K562 (cell line): ENCODE measurements at regions not wholly inside any gene's neighbourhood (a gene's known extent, or its start where the extent isn't known, plus 50 kb on each side); places are given as distances from the start of the nearest gene placed in this dataset.

ENCODE experiments used
- ATF7 ChIP-seq: fragments of 450-650 bp; IDR thresholded peaks from 2 replicates; pipeline ENCODE4 v1.7.1; 2014; ENCODE audit warnings: mild to moderate bottlenecking, moderate library complexity
- CEBPG ChIP-seq, 3 experiments: fragments of 200-800 bp in 1 of 3; sonication (Bioruptor generic) in 1 of 3; sonication (generic) in 1 of 3; formaldehyde crosslinking in 1 of 3; IDR thresholded peaks in 2 of 3; conservative IDR thresholded peaks in 1 of 3; 2 replicates each; pipeline versions ENCODE4 v1.6.1 to v1.8.0; 2016 to 2022; ENCODE audit warnings: missing compliant biosample characterization in 2 of 3, missing genetic modification characterization in 2 of 3, mild to moderate bottlenecking in 1 of 3, missing genetic modification reagents in 1 of 3
- CTCF ChIP-seq, 3 experiments: IDR thresholded peaks in 2 of 3; conservative IDR thresholded peaks in 1 of 3; 2 replicates each; pipeline ENCODE4 v1.5.1; 2011 to 2012; ENCODE audit warnings: low read length in 3 of 3, mild to moderate bottlenecking in 3 of 3, control low read depth in 2 of 3, improper control_type of control experiment in 1 of 3, inconsistent platforms in 1 of 3, low read depth in 1 of 3, mixed read lengths in 1 of 3, moderate library complexity in 1 of 3; ENCODE audit not compliant: insufficient read depth in 2 of 3
- FOSL1 ChIP-seq: fragments of 200-800 bp; sonication (Bioruptor generic); conservative IDR thresholded peaks from 2 replicates; pipeline ENCODE4 v1.6.1; 2016; ENCODE audit warnings: missing genetic modification characterization, missing compliant biosample characterization
- KLF16 ChIP-seq: IDR thresholded peaks from 2 replicates; pipeline ENCODE4 v1.6.1; 2016; ENCODE audit warnings: antibody characterized with exemption
- MAFF ChIP-seq: IDR thresholded peaks from 2 replicates; pipeline ENCODE4 v1.6.1; 2012; ENCODE audit warnings: low read length, improper control_type of control experiment
- MAFG ChIP-seq: fragments of 450-650 bp; conservative IDR thresholded peaks from 2 replicates; pipeline ENCODE4 v1.6.1; 2016; ENCODE audit warnings: missing genetic modification characterization, missing compliant biosample characterization
- NR2C2 ChIP-seq, 2 experiments: fragments of 200-800 bp in 1 of 2; sonication (Bioruptor generic) in 1 of 2; sonication (generic) in 1 of 2; formaldehyde crosslinking in 1 of 2; IDR thresholded peaks; 2 replicates each; pipeline versions ENCODE4 v1.6.1 to v1.8.0; 2016 to 2022; ENCODE audit warnings: mild to moderate bottlenecking in 1 of 2, missing compliant biosample characterization in 1 of 2, missing genetic modification characterization in 1 of 2, missing genetic modification reagents in 1 of 2
- PTTG1 ChIP-seq: fragments of 450-650 bp; IDR thresholded peaks from 2 replicates; pipeline ENCODE4 v1.6.1; 2016; ENCODE audit warnings: low read depth, mild to moderate bottlenecking, missing genetic modification characterization, missing compliant biosample characterization
- RAD21 ChIP-seq, 2 experiments: fragments of 250-450 bp in 1 of 2; fragments of 450-650 bp in 1 of 2; sonication (Bioruptor Pico) in 1 of 2; formaldehyde crosslinking in 1 of 2; IDR thresholded peaks in 1 of 2; conservative IDR thresholded peaks in 1 of 2; 2 replicates each; pipeline versions ENCODE4 v1.4.0 to v1.8.0; 2020 to 2022; ENCODE audit warnings: mild to moderate bottlenecking in 2 of 2, moderate library complexity in 1 of 2
- REST ChIP-seq, 2 experiments: fragments of 450-650 bp; formaldehyde crosslinking in 1 of 2; IDR thresholded peaks; 2 replicates each; pipeline versions ENCODE4 v1.4.0 to v1.6.1; 2014 to 2020; ENCODE audit warnings: mild to moderate bottlenecking in 2 of 2, borderline replicate concordance in 1 of 2, low read depth in 1 of 2
- SMAD4 ChIP-seq: fragments of 250-450 bp; sonication (Bioruptor Pico); conservative IDR thresholded peaks from 2 replicates; pipeline ENCODE4 v1.8.0; 2021; ENCODE audit warnings: inconsistent platforms, mild to moderate bottlenecking, moderate library complexity
- ZNF76 ChIP-seq: fragments of 250-450 bp; sonication (Bioruptor Pico); IDR thresholded peaks from 2 replicates; pipeline ENCODE4 v1.4.0; 2020; ENCODE audit warnings: mild to moderate bottlenecking, moderate library complexity, borderline replicate concordance

GRCh38 chr2:16608661-16609643 is 56.7 kb downstream of the CYRIA start (continued):
- TF ChIP-seq ATF7, result 0 out of 2 replicates have a peak, but pooled peaks have one; percentile 12
- TF ChIP-seq PTTG1 (tag), result no peak
- peak; percentile 91 to 94 (median 94) for TF ChIP-seq CTCF (IDR thresholded peaks at IDR 0.05 in 2 of 3, conservative IDR thresholded peaks at IDR 0.05 in 1 of 3; ENCODE audit: insufficient read depth in 2 of 3, low read depth in 1 of 3, low read length in 3 of 3)
- TF ChIP-seq FOSL1 (tag), result 0 out of 2 replicates have a peak, but pooled peaks have one; percentile 15
- no peak for TF ChIP-seq ZNF76 (CRISPR knock-in tag)
- TF ChIP-seq KLF16, result peak; percentile 52; the same call in 1 of the 2 replicates
- TF ChIP-seq REST (IDR thresholded peaks at IDR 0.05; ENCODE audit: borderline replicate concordance), result peak; percentile 15; the same call in 1 of the 2 replicates
- TF ChIP-seq REST (CRISPR knock-in tag; IDR thresholded peaks at IDR 0.05; ENCODE audit: low read depth), result 0 out of 2 replicates have a peak, but pooled peaks have one; percentile 19
- no peak for TF ChIP-seq CEBPG (CRISPR knock-in tag; IDR thresholded peaks at IDR 0.05)
- TF ChIP-seq CEBPG (tag; conservative IDR thresholded peaks at IDR 0.05 in 1 of 2, IDR thresholded peaks at IDR 0.05 in 1 of 2), result peak in 1 of 2 experiments; percentile 22; a peak in 1 of 4 replicates
- no peak for TF ChIP-seq NR2C2 (CRISPR knock-in tag; IDR thresholded peaks at IDR 0.05)
- peak; percentile 21; the same call in 1 of the 2 replicates for TF ChIP-seq NR2C2 (tag; IDR thresholded peaks at IDR 0.05)
- peak; percentile 66 for TF ChIP-seq MAFG (tag)
- TF ChIP-seq MAFF, result peak; percentile 29; the same call in 1 of the 2 replicates
- 0 out of 2 replicates have a peak, but pooled peaks have one; percentile 33 for TF ChIP-seq SMAD4
- TF ChIP-seq RAD21 (CRISPR knock-in tag; conservative IDR thresholded peaks at IDR 0.05 in 1 of 2, IDR thresholded peaks at IDR 0.05 in 1 of 2), result peak; percentile 69 to 80
